ENCODE measurements at regions not wholly inside any gene's neighbourhood (a gene's known extent, or its start where the extent isn't known, plus 50 kb on each side); places are given as distances from the start of the nearest gene placed in this dataset.

DNA sequence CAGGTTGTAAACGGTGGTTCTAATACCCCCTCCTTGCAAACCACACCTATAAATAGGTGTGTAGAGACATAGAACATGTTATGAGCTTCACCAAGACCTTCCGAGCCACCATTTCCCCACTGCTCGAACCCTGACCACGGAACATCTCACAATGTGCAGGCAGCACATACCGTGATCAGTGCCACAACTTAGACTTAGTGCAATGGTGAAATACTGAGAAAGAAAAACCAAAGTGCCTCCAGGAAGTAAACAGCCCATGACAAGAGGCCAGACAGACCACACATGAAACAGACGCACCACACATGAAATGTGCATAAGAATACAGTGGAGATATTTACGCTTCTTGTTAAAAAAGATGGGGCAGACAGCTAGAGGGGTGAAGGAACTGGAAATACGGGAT lies 166.9 kb upstream of the CCND2 start:
- DNase-seq (ENCODE audit: low read depth) = no peak

DNA sequence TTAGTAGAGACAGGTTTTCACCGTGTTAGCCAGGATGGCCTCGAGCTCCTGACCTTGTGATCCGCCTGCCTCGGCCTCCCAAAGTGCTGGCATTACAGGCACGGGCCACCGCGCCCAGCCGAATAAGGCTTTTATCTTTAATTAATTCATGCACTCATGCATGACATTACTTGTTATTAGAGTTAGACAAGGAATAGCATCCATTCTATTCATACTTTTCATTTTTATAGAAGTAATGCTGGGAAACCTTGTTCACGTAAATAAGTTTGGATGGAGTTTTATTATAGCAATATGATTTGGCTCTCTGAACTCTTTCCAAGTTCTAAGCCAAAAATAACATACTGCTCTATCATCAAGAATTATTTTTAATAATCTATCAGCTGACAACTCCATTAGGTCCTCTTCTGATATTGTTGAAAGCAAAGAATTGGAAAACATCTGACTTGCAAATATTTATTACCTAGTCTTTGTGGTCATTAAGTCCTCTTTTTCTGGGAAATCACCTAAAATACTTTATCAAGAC lies 168.8 kb upstream of the CCND2 start:
- no peak for DNase-seq (ENCODE audit: low read depth)

DNA sequence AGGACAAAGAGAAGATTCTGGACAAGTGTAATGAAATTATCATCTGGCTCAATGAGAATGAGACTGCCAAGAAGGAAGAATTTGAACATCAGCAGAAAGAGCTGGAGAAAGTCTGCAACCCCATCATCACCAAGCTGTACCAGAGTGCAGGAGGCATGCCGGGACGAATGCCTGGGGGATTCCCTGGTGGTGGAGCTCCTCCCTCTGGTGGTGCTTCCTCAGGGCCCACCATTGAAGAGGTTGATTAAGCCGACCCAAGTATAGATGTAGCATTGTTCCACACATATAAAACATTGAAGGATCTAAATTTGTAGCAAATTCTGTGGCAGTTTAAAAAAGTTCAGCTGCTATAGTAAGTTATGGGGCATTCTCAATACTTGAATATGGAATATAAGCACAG lies 174.3 kb upstream of the CCND2 start:
- DNase-seq (ENCODE audit: low read depth) = no peak

DNA sequence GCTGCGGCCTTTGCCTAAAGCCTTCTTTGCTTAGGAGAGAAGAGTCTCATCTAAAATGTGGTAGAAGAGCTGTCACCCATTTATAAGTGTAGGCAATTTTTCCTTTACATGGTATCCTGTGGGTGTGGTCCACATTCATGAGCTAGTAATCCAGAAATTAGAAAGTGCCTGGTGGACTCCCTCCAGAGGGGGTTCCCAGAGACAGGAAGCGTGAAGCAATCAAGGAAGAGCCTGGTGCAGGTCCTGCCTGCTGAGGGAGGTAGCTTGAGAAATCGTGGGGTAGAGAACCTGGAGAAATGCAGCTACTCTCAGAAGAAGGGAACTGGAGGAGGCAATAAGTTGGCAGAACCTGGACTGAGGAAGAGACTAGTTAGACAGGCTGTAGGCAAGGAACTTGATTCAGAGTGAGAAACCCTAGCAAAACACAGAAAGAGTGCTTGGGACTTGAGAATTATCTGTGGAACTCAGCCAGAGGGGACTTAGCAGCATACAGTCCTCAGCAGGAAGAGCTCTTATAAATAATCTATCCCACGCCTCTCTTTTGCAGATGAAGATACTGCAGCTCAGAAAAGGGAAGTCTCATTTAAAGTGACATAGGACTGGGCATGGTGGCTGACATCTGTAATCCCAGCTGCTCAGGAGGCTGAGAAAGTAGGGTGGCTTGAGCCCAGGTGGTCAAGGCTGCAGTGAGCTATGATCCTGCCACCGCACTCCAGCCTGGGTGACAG lies 182.4 kb upstream of the CCND2 start:
- DNase-seq (ENCODE audit: low read depth) = no peak

DNA sequence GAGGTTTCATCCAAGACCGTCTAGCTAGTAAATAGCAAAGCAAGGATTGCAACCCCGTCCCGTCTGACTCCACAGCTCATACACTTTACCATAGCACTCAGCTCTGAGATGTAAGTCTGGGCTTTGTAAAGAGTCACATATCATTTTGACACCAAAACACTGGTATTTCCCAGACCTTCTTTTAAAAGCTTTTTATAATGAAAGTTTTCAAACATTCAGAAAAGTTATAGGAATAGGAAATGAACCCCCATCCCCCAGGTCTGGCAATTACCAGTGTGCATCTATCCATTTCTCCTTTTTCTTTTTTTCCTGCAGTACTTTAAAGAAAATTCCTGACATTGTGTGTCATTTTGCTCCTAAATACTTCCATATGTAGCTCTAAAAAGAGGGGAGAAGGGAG lies 183.6 kb upstream of the CCND2 start:
- no peak for DNase-seq (ENCODE audit: low read depth)

DNA sequence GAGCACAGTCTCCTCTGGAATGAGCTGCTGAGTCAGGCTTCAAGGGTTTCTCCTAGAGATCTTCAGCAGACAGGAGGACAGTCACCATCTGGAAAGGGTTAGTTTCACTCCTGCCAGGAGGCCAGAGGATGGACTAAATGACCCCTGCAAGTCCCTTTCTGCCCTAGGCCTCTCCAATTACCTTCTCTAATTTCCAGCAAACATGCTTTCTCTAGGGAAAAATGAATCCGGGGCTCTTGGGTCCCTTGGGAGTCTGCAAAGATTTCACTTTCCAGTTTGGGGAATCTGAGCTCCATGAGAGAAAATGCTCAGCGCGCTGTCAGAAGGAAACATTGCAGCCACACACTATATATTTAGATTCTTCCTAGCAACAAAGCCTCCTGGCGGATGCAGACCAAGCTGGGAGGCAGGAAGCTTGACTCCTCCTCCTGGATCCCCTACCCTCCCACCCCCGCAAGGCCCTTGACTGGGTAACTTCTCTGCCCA lies 184.4 kb upstream of the CCND2 start:
- peak; percentile 30 for DNase-seq (ENCODE audit: low read depth)

DNA sequence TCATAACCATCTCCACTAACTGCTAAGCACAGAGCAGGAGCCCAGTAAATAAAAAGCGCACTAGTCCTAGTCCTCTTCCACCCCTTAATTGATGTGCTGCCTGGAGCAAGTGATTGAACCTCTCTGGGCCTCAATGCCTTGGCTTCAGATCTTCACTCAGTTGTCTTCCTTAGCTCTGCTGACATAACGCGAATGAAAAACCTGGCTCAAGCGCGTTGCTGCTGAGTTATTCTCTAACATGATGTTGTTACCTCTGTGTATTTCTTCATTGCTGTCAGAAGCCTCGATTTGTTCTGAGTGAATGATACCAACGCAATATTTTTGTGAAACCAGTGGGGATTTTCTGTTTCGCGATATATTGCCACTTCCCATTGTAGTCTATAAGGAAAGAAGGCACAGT lies 185.1 kb upstream of the CCND2 start:
- DNase-seq (ENCODE audit: low read depth) = no peak

DNA sequence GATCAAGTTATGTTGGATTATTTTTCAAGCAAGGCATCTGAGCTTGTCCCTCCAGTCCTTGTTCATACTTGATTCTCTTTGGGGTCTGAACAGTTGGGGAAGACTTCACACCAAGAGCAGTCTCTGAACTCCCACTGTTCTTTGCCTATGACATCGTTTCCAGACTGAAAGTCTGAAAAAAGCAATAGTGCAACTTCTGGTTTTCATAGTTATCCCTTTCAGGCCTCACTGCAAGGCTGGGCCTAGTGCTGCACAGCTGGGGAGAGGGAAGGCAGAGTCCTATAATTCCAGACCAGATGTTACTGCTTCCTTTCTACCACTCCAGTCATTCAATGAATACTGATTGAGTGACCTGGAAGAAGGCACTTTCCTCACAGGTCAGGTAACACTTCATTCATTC lies 187.1 kb upstream of the CCND2 start:
- DNase-seq (ENCODE audit: low read depth) = no peak

DNA sequence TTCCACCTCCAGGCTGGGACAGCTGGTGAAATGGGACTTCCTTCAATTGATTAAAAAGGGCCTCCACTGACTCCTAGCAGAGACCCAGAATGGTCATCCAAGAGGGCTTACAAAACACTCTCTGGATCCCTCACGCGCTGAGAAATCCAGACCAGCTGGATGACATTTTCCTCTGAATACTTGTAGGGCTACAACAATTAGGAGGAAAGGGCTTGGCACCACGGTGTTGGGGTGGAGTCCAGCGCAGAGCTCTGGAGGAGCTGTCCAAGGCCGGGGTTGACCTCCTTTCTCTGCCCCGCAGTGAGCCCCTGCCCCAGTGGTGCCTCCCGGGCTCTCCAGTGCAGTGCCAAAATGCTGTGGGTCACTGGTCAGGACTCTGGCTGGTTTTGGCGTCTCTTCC lies 189.0 kb upstream of the CCND2 start:
- DNase-seq (ENCODE audit: low read depth) = no peak

DNA sequence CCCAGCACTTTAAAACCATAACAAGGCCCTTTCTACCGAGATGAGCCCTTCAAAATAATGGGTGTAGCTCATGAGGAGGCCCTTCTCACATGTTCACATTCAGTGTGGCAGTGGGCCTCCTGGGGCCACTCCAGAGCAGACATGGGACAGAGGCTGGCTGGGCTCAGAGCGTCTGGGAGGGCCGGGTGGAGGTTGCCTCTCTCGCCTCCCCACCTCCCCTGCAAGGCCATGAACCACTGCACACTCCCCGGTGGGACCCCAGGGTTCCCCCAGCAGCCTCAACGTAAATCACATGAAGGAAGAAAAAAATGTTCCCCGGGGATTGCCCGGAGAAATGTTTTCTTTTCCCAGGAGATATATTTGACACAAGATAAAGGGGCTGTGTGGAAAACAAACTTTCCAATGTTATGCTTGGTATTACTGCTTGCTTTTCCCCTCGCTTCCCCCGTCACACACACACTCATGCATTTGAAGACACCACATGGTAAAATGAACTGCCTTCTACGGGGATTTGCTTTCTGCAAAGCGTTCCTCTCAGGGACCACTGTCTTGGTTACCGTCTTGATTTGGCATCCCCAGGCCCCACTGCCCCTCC lies 190.7 kb upstream of the CCND2 start:
- no peak for DNase-seq (ENCODE audit: low read depth)

DNA sequence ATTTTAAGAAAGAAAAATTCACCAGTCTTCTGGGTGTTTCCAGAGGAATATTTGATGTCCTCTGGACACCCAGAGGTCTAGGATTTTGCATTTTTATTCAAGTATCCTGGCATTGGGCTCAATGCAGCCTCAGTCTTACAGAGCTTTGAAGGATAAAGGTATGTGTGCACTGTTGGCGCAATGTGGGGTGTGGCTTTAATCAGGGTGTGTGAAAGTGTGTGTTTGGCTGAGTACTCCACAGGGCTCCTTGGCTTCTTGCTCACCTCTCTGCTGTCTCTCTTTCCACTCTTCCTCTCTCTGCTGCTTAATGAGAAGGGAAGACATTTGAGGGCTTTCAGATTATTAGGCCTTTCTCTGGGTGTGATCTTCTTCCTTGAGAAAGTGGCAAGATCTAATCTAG lies 193.3 kb upstream of the CCND2 start:
- no peak for DNase-seq (ENCODE audit: low read depth)

DNA sequence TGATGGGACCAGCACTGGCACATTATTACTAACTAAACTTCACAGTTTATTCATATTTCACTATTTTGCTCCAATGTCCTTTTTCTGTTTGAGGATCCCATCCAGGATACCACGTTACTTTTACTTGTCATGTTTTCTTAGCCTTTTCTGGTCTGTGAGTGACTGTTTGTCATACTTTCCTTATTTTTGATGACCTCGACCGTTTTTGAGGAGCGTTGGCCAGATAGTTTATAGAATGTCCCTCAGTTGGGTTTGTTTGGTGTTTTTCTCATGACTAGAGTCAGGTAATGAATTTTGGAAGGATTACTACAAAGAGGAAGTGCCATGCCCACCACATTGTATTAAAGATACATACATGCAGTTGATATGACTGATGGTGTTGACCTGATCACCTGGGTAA lies 199.4 kb upstream of the CCND2 start:
- DNase-seq (ENCODE audit: low read depth) = no peak

DNA sequence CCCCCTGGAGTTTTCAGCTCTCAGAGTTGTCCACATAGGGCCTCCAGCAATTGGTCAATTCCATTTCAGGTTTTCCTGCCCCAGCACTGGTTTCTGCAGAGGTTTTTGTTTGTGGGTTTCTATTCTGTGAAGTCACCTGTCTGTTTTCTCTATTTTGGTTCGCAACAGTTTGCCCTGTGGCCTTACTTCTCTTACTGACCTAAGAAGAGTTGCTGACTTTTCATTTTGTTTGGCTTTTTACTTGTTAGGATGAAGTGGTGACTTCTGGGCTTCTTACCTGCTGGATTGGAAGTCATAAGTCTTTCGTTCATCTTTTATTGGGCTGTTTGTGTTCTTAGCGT lies 196.4 kb upstream of the PARP11 start:
- no peak for DNase-seq (ENCODE audit: low read depth)

DNA sequence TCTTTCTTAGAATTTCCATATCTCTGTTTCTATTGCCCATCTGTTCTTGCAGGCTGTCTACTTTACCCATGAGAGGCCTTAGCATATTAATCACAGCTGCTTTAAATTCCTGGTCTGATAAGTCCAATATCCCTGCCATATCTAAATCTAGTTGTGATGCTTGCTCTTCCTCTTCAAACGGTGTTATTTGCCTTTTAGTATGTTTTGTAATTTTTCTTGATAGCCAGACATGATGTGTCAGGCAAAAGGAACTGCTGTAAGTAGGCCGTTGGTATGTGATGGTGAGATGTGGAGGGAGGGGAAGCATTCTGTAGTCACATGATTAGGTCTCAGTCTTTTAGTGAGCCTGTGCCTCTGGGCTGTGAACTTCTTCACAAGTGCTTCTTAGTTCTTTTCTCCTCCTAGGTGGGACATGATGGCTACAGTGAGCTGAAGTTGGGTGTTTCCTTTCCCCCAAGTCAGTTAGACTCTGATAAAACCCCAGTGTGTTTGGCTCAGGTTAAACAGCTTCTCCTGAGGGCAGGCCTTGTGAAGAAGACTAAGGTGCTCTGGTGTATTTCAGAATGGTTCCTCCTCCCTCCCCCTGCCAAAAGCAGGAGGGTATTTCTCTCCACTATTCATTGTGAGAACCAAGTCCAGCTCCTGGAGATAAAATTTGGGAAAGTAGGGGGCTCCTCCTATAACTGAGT lies 195.9 kb upstream of the PARP11 start:
- no peak for DNase-seq (ENCODE audit: low read depth)

DNA sequence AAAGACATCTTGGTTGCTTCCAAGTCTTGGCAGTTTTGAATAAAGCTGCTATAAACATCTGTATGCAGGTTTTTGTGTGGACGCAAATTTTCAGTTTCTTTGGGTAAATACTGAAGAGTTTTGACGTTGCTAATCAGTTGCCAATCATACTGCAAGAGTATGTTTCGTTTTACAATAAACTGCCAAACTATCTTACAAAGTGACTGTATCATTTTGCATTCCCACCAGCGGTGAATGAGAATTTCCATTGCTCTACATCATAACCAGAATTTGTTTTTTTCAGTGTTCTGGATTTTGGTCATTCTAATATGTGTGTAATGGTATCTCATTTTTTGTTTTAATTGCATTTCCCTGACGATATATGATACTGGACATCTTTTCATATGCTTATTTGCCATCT lies 190.8 kb upstream of the PARP11 start:
- DNase-seq (ENCODE audit: low read depth) = no peak

DNA sequence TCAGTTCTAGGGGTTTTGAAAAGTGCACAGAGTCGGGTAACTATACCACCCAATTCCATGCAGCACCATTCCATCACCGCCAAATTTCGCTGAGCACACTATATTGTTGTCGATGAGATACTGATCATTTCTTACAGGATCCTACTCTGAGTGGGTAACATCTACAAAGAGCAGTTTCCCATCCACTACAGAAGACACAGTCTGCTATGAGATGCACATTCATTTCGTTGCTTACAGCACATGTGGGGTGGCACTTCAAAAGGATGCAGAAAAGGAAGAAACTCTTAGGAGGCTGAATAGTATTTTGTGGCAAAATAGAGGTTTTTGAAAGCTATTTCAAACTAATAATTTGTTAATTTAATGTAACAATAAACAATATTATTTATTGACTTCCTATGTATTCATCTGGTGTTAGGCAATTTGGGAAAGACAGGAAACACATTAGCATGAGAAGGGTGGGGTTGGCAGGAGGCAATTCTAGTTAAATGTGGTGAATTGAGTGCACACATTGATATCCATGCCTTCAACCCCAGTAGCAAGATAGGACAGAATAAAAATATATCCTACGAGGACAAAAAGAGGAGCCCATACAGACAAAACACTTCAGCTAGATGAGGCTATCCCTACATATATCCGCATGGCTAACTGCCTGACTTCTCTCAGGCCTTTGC lies 186.8 kb upstream of the PARP11 start:
- no peak for DNase-seq (ENCODE audit: low read depth)

DNA sequence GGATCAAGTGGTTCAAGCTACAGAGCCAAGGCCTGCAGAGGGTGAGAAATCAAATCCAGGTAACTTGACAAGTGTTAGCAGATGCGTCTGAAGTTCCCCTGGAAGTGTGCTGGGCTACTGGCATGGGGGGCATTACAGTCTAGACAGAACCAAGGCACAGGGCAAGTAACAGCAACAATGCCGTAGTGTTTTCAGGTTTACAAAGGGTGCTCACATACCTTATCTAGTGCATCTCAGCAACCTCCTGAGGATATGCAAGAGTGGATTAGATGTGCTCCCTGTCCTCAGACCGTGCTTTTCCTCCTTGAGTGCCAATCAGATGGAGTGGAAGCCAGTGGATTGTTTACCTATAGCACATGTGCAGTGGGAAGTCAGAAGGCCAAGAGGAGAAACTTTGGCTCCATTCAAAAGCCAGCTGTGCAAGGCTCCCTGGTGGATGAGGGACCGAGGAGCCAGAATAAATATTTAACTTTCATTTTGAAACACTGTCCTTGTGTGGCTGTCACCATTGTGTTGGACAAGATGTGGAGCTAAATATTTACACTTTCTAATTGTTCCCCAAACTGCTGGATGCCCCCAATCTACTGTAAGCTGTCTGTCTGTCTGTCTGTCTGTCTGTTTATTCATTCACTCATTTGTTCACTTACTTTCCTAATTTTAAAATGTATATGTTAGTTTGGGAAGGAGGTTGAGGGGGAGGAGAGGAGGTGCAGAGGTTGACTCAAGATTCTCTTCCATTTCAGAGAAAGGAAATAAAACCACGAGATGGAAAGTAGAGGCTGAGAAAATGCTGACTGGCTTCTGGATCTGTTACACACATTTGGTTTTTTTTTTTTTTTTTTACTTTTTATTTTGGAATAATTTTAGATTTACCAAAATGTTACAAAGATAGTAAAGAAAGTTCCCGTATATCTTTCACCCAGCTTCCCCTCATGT lies 184.0 kb upstream of the PARP11 start:
- DNase-seq (ENCODE audit: low read depth) = no peak

DNA sequence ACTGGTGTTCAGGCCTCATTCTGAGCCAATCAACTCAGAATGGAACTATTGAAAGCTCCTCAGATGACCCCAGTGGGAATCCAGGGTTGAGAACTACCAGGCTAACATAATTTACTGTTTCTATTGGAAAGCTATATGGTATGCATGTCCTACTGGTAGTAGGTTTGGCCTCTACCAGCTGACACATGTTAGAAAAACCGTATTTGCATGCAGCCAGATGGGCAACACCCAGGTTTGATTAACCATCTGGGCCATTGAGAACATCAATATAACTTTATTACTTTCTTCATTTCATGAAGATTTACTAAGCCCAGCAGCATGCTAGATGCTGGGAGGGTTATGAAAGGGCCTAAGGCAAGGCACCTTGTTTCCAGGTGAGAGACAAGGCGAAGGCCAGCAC lies 181.4 kb upstream of the PARP11 start:
- DNase-seq (ENCODE audit: low read depth) = no peak

DNA sequence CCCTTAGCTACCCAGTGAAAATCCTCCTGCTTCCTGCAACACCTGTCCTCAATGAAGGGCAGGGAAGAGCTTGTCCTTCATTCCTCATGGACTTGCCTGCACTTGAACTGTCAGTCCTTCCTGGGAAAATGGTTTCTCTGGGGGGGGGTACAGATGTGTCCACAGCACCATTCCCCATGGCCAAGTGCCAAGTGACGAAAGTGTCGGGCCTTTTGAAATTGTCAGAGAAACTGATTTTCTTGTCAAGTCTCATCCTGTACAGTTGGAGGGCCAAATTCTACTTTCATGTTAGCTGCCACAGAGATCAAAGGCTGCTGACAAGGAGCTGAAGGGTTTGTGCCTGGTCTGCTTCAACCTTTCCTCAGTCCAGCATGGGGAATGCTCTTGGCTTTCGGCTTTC lies 179.5 kb upstream of the PARP11 start:
- DNase-seq (ENCODE audit: low read depth) = no peak

DNA sequence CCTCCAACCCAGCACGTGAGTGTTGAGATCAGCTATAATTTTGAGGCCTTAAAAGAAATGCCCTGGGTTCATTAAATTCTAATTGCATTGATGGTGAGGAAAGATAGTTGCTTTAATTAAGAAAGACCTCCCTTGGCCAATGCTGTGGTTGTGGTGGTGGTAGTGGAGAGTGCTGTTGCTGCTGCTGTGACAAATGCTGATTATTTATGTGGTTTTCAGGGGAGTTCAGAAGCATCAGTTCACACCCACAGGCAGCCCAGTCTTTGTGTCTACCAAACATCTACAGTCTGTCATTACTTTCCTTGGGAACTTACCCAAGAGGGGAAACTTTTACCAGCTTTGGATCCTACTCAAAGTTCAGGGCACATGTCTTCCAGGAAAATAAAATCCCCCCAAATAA lies 178.4 kb upstream of the PARP11 start:
- no peak for DNase-seq (ENCODE audit: low read depth)

DNA sequence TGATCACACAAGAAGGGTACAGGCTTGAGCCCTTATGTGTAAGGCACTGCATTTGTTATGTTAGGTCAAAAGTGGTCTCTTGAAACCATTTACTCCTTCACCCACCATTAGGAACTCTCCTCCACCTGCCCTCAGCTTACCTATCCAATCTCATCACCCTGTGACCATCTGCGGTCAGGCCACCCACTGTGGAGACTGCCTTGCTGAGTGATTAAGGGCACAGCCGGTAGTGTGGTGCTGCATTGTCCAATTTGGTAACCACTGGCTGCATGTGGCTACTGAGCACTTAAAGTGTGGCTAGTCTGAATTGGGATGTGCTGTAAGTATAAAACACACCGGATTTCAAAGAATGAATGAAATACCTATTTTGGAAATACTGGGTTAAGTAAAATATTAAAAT lies 177.1 kb upstream of the PARP11 start:
- DNase-seq (ENCODE audit: low read depth) = no peak

All from RPMI7951 (cell line).